Kidney tubule cell (primary cell): ENCODE measurements at regions not wholly inside any gene's neighbourhood (a gene's known extent, or its start where the extent isn't known, plus 50 kb on each side); places are given as distances from the start of the nearest gene placed in this dataset.
"Not testable (repeated sequence)": the region's sequence is repeated elsewhere in the genome, so short reads cannot be mapped to it uniquely, and the experiment has no call there.

Source experiments
- DNase-seq: peaks from one replicate; pipeline ENCODE4 v3.0.0-alpha.2; 2018; ENCODE audit warnings: low spot score

GRCh38 chr5:18799482-18800128, 1165.3 kb downstream of the TAF11L14 start:
- DNase-seq: no peak

GRCh38 chr5:18800293-18801025, 1166.2 kb downstream of the TAF11L14 start:
- no peak for DNase-seq

- DNase-seq: not testable (repeated sequence)
Measured at GRCh38 chr5:18801413-18801812, 1167.2 kb downstream of the TAF11L14 start.

GRCh38 chr5:18802336-18802735, 1168.1 kb downstream of the TAF11L14 start:
- no peak for DNase-seq

GRCh38 chr5:18805376-18805775, 1171.1 kb downstream of the TAF11L14 start:
- no peak for DNase-seq

- DNase-seq: no peak
Measured at GRCh38 chr5:18807256-18808149, 1173.2 kb downstream of the TAF11L14 start.

- DNase-seq: no peak
Measured at GRCh38 chr5:18811661-18812060, 1176.3 kb downstream of the CDH18 start.

- no peak for DNase-seq
Measured at GRCh38 chr5:18828351-18828750, 1159.6 kb downstream of the CDH18 start.

- no peak for DNase-seq
Measured at GRCh38 chr5:18829539-18829938, 1158.5 kb downstream of the CDH18 start.

- DNase-seq: no peak
Measured at GRCh38 chr5:18850216-18850615, 1137.8 kb downstream of the CDH18 start.

- no peak for DNase-seq
Measured at GRCh38 chr5:18872978-18873377, 1115.0 kb downstream of the CDH18 start.

GRCh38 chr5:18876565-18876964, 1111.4 kb downstream of the CDH18 start:
- no peak for DNase-seq

- DNase-seq: no peak
Measured at GRCh38 chr5:18881615-18882014, 1106.4 kb downstream of the CDH18 start.

- no peak for DNase-seq
Measured at GRCh38 chr5:18882154-18882553, 1105.8 kb downstream of the CDH18 start.

- no peak for DNase-seq
Measured at GRCh38 chr5:18888821-18889220, 1099.2 kb downstream of the CDH18 start.

- DNase-seq: no peak
Measured at GRCh38 chr5:18900644-18901043, 1087.4 kb downstream of the CDH18 start.

GRCh38 chr5:18920966-18921365, 1067.0 kb downstream of the CDH18 start:
- DNase-seq: no peak

- DNase-seq: no peak
Measured at GRCh38 chr5:18932081-18932480, 1055.9 kb downstream of the CDH18 start.

GRCh38 chr5:18944771-18945170, 1043.2 kb downstream of the CDH18 start:
- DNase-seq: no peak

- DNase-seq: no peak
Measured at GRCh38 chr5:18954239-18954638, 1033.8 kb downstream of the CDH18 start.

- DNase-seq: no peak
Measured at GRCh38 chr5:18959535-18959934, 1028.5 kb downstream of the CDH18 start.

GRCh38 chr5:18961234-18961633, 1026.8 kb downstream of the CDH18 start:
- no peak for DNase-seq

GRCh38 chr5:18965893-18966292, 1022.1 kb downstream of the CDH18 start:
- DNase-seq: no peak
